B cell (primary cell): ENCODE measurements at regions not wholly inside any gene's neighbourhood (a gene's known extent, or its start where the extent isn't known, plus 50 kb on each side); places are given as distances from the start of the nearest gene placed in this dataset.

ENCODE experiments used
- CTCF ChIP-seq: fragments of 200-600 bp; IDR thresholded peaks from one replicate; pipeline ENCODE4 v1.8.0; 2022; ENCODE audit warnings: antibody characterized with exemption, mild to moderate bottlenecking
- EZH2 ChIP-seq: IDR thresholded peaks from 2 replicates; pipeline ENCODE4 v1.6.1; 2012; ENCODE audit warnings: borderline replicate concordance, low read depth, mild to moderate bottlenecking, moderate library complexity, low read length; ENCODE audit not compliant: insufficient read depth, poor library complexity, severe bottlenecking

DNA sequence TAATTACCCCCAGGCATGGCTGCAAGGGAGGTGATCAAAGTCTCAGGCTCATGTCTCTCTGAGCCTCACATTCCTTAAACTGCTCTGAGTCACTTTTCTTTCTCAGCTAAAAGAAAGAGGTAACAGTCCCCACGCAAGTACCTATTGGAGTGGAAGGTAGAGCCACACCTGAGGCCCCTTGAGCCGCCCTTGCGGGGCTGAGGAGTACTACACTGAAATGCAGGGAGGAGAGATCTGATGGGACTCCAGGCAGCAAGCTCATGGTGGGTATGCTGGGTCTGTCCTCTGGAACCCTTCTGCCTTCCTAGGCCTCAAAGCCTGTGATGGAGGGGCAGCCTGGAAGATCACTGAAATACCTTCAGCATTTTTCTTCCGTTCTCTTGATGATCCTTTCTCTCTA is 960.0 kb downstream of the DNAJB9 start:
- TF ChIP-seq CTCF = no peak
- TF ChIP-seq EZH2 = no peak
